PC-9 (cell line): ENCODE measurements at regions not wholly inside any gene's neighbourhood (a gene's known extent, or its start where the extent isn't known, plus 50 kb on each side); places are given as distances from the start of the nearest gene placed in this dataset.

ENCODE experiments used
- EZH2 ChIP-seq: fragments of 200-600 bp; sonication (generic); IDR thresholded peaks from 2 replicates; pipeline ENCODE4 v1.8.0; 2017; ENCODE audit warnings: antibody characterized with exemption, low read depth
- TF ChIP-seq, protein P1 (sequence below): fragments of 200-600 bp; sonication (generic); conservative IDR thresholded peaks from 2 replicates; pipeline ENCODE4 v1.6.1; 2017; ENCODE audit warnings: mixed run types, antibody characterized with exemption, mild to moderate bottlenecking, moderate library complexity

DNA sequence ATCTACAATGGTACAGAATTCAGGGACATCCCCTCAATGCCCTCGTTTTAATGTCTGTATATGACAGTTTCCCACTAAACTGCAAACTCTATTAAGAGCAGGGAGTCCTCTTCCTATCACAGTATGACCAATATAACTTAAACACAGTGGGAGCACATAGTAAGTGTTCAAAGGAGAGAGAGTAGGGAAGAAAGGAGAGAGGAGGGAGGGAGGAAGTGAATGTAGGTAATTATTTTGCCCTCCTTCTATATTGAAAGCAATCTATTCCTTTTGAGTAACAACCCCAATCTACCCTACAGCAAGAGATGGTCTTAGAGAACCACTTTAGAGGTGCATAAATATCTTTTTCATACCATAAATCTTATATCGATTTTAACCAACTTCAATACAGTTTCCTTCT lies 121.4 kb downstream of the MRPL39 start:
- TF ChIP-seq, protein P1, sequence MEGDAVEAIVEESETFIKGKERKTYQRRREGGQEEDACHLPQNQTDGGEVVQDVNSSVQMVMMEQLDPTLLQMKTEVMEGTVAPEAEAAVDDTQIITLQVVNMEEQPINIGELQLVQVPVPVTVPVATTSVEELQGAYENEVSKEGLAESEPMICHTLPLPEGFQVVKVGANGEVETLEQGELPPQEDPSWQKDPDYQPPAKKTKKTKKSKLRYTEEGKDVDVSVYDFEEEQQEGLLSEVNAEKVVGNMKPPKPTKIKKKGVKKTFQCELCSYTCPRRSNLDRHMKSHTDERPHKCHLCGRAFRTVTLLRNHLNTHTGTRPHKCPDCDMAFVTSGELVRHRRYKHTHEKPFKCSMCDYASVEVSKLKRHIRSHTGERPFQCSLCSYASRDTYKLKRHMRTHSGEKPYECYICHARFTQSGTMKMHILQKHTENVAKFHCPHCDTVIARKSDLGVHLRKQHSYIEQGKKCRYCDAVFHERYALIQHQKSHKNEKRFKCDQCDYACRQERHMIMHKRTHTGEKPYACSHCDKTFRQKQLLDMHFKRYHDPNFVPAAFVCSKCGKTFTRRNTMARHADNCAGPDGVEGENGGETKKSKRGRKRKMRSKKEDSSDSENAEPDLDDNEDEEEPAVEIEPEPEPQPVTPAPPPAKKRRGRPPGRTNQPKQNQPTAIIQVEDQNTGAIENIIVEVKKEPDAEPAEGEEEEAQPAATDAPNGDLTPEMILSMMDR, result no peak
- TF ChIP-seq EZH2, result no peak
